ENCODE measurements at regions not wholly inside any gene's neighbourhood (a gene's known extent, or its start where the extent isn't known, plus 50 kb on each side); places are given as distances from the start of the nearest gene placed in this dataset.

DNA sequence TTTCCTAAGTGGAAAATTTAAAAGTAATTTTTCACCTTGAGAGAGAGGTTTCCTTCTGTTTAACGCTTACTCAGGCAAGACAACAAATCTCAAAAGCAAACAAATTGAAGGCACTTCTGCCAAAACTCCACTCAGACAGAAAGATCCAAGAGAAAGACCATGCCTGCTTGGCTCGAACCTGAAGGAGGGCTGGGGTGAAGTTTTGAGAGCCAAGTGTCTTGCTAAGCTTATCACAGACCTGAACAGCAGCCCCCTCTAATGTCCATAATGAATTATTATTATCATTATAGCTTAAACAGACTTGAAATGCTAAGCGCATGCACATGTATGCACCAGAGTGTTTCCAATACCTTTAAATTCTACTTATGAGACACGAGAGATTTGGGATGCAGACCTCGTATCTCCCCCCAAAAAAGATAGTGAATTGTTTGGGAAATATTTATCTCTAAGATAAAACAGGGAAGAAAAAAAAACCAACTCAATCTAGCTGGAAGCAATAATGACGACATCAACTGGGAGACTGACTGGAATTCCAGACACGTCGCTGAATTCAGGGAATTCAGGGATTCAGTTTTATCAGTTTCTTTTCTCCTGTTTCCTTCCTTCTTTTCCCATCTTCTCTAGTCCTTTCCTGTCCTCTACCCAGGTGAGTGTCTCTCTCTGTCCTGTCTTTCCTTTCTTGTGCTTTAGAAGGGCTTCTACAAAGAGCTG, 473.2 kb downstream of the RBFOX1 start:
- no peak for TF ChIP-seq POLR2A (IDR thresholded peaks at IDR 0.05)
- TF ChIP-seq, protein P1, sequence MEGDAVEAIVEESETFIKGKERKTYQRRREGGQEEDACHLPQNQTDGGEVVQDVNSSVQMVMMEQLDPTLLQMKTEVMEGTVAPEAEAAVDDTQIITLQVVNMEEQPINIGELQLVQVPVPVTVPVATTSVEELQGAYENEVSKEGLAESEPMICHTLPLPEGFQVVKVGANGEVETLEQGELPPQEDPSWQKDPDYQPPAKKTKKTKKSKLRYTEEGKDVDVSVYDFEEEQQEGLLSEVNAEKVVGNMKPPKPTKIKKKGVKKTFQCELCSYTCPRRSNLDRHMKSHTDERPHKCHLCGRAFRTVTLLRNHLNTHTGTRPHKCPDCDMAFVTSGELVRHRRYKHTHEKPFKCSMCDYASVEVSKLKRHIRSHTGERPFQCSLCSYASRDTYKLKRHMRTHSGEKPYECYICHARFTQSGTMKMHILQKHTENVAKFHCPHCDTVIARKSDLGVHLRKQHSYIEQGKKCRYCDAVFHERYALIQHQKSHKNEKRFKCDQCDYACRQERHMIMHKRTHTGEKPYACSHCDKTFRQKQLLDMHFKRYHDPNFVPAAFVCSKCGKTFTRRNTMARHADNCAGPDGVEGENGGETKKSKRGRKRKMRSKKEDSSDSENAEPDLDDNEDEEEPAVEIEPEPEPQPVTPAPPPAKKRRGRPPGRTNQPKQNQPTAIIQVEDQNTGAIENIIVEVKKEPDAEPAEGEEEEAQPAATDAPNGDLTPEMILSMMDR (IDR thresholded peaks at IDR 0.05): no peak

Measured in vagina (tissue), 2 donors.